DMS 273 treated with DMSO at 0.1 percent for 48 hours (cell line): ENCODE measurements at regions not wholly inside any gene's neighbourhood (a gene's known extent, or its start where the extent isn't known, plus 50 kb on each side); places are given as distances from the start of the nearest gene placed in this dataset.

Source experiments
- DNase-seq: peaks from one replicate; lab custom pipeline; 2025; lab: John Stamatoyannopoulos, UW

- DNase-seq = no peak
Measured at GRCh38 chr9:99327667-99328066, 105.6 kb downstream of the SEC61B start.

GRCh38 chr9:99335280-99335679 is 113.2 kb downstream of the SEC61B start:
- DNase-seq = no peak

GRCh38 chr9:99336005-99336404 is 113.9 kb downstream of the SEC61B start:
- no peak for DNase-seq

GRCh38 chr9:99336531-99336930 is 114.4 kb downstream of the SEC61B start:
- DNase-seq = no peak

- DNase-seq = no peak
Measured at GRCh38 chr9:99340281-99340680, 118.2 kb downstream of the SEC61B start.

- no peak for DNase-seq
Measured at GRCh38 chr9:99341686-99342085, 119.6 kb downstream of the SEC61B start.

GRCh38 chr9:99345451-99345850 is 123.4 kb downstream of the SEC61B start:
- DNase-seq = no peak

GRCh38 chr9:99345942-99346341 is 123.9 kb downstream of the SEC61B start:
- no peak for DNase-seq

- DNase-seq = no peak
Measured at GRCh38 chr9:99347568-99347967, 125.5 kb downstream of the SEC61B start.

- DNase-seq = no peak
Measured at GRCh38 chr9:99348289-99348688, 126.2 kb downstream of the SEC61B start.

GRCh38 chr9:99349870-99350269 is 127.8 kb downstream of the SEC61B start:
- no peak for DNase-seq

GRCh38 chr9:99350461-99350860 is 128.4 kb downstream of the SEC61B start:
- no peak for DNase-seq

GRCh38 chr9:99351647-99352046 is 129.6 kb downstream of the SEC61B start:
- DNase-seq = no peak

- no peak for DNase-seq
Measured at GRCh38 chr9:99352826-99353225, 130.7 kb downstream of the SEC61B start.

- no peak for DNase-seq
Measured at GRCh38 chr9:99353408-99353807, 131.3 kb downstream of the SEC61B start.

GRCh38 chr9:99354104-99354503 is 132.0 kb downstream of the SEC61B start:
- DNase-seq = no peak

- DNase-seq = no peak
Measured at GRCh38 chr9:99356512-99356971, 134.5 kb downstream of the SEC61B start.

GRCh38 chr9:99357575-99357974 is 135.5 kb downstream of the SEC61B start:
- DNase-seq = no peak

- no peak for DNase-seq
Measured at GRCh38 chr9:99358668-99359067, 136.6 kb downstream of the SEC61B start.

GRCh38 chr9:99359336-99359735 is 137.3 kb downstream of the SEC61B start:
- no peak for DNase-seq

GRCh38 chr9:99360026-99360425 is 137.9 kb downstream of the SEC61B start:
- no peak for DNase-seq

GRCh38 chr9:99361817-99362216 is 139.7 kb downstream of the SEC61B start:
- DNase-seq = no peak

GRCh38 chr9:99362321-99362720 is 140.2 kb downstream of the SEC61B start:
- no peak for DNase-seq

- DNase-seq = no peak
Measured at GRCh38 chr9:99363509-99363908, 141.4 kb downstream of the SEC61B start.
